Kidney epithelial cell (primary cell): ENCODE measurements at regions not wholly inside any gene's neighbourhood (a gene's known extent, or its start where the extent isn't known, plus 50 kb on each side); places are given as distances from the start of the nearest gene placed in this dataset.

ENCODE experiments used
- DNase-seq: peaks from one replicate; pipeline ENCODE4 v3.0.0-alpha.2; 2010; ENCODE audit warnings: low read depth
- H3K27me3 ChIP-seq: 2 replicates; pipeline ENCODE4 v1.6.0; 2011; ENCODE audit warnings: low read length; ENCODE audit not compliant: control insufficient read depth, insufficient read depth
- H3K36me3 ChIP-seq: 2 replicates; pipeline ENCODE4 v1.5.1; 2011; ENCODE audit warnings: low read length; ENCODE audit not compliant: control insufficient read depth, insufficient read depth
- H3K4me3 ChIP-seq: 2 replicates; pipeline ENCODE4 v1.5.1; 2011; ENCODE audit warnings: low read depth, mild to moderate bottlenecking, control low read depth, low read length
- CTCF ChIP-seq: IDR thresholded peaks from 2 replicates; pipeline ENCODE4 v1.5.1; 2011; ENCODE audit warnings: mild to moderate bottlenecking, moderate library complexity, low read length, control low read depth, inconsistent platforms; ENCODE audit not compliant: insufficient read depth, poor library complexity, severe bottlenecking

GRCh38 chr11:95503047-95503446 lies 272.0 kb upstream of the SESN3 start:
- no peak for TF ChIP-seq CTCF
- no peaks in the 10 kb centered on the region for H3K36me3 ChIP-seq
- no peak overlapping the region for H3K4me3 ChIP-seq
- no peaks in the 10 kb centered on the region for H3K27me3 ChIP-seq
- DNase-seq = no peak

- Histone ChIP-seq H3K4me3 (no peak overlapping the region), H3K27me3 (no peaks in the 10 kb centered on the region), H3K36me3 (no peaks in the 10 kb centered on the region)
- no peak for TF ChIP-seq CTCF
- no peak for DNase-seq
Measured at GRCh38 chr11:95502522-95502921, 271.5 kb upstream of the SESN3 start.

- no peaks in the 10 kb centered on the region for H3K27me3 ChIP-seq
- no peaks in the 10 kb centered on the region for H3K36me3 ChIP-seq
- H3K4me3 ChIP-seq = no peak overlapping the region
- TF ChIP-seq CTCF = no peak
- no peak for DNase-seq
Measured at GRCh38 chr11:95501761-95502266, 270.8 kb upstream of the SESN3 start.

- TF ChIP-seq CTCF = no peak
- no peak overlapping the region for H3K4me3 ChIP-seq
- H3K36me3 ChIP-seq = no peaks in the 10 kb centered on the region
- no peak for DNase-seq
- no peaks in the 10 kb centered on the region for H3K27me3 ChIP-seq
Measured at GRCh38 chr11:95500466-95500865, 269.5 kb upstream of the SESN3 start.

GRCh38 chr11:95499516-95500135 lies 268.6 kb upstream of the SESN3 start:
- Histone ChIP-seq H3K4me3 (no peak overlapping the region), H3K27me3 (no peaks in the 10 kb centered on the region), H3K36me3 (no peaks in the 10 kb centered on the region)
- DNase-seq = no peak
- no peak for TF ChIP-seq CTCF

- Histone ChIP-seq H3K27me3 (no peaks in the 10 kb centered on the region), H3K4me3 (no peak overlapping the region), H3K36me3 (no peaks in the 10 kb centered on the region)
- no peak for DNase-seq
- TF ChIP-seq CTCF = no peak
Measured at GRCh38 chr11:95498722-95499425, 267.9 kb upstream of the SESN3 start.
